HG03097 (cell line): ENCODE measurements at regions not wholly inside any gene's neighbourhood (a gene's known extent, or its start where the extent isn't known, plus 50 kb on each side); places are given as distances from the start of the nearest gene placed in this dataset.

Source experiments
- ATAC-seq: cut with Tn5 transposase; IDR thresholded peaks from one replicate; pipeline ENCODE4 v1.9.1; 2021; ENCODE audit not compliant: unreplicated experiment, low FRiP score

GRCh38 chr9:106400170-106400569 is 462.8 kb upstream of the ZNF462 start:
- ATAC-seq, result no peak

- ATAC-seq, result no peak
Observed at GRCh38 chr9:106400950-106401349, 462.0 kb upstream of the ZNF462 start.

GRCh38 chr9:106403081-106403480 is 459.9 kb upstream of the ZNF462 start:
- no peak for ATAC-seq

GRCh38 chr9:106404137-106404536 is 458.8 kb upstream of the ZNF462 start:
- ATAC-seq, result no peak

- ATAC-seq, result no peak
Observed at GRCh38 chr9:106405871-106406435, 457.0 kb upstream of the ZNF462 start.

- no peak for ATAC-seq
Observed at GRCh38 chr9:106414042-106414441, 448.9 kb upstream of the ZNF462 start.

GRCh38 chr9:106417685-106418084 is 445.3 kb upstream of the ZNF462 start:
- ATAC-seq, result no peak

GRCh38 chr9:106419829-106420228 is 443.1 kb upstream of the ZNF462 start:
- ATAC-seq, result no peak

- peak; percentile 82 for ATAC-seq
Observed at GRCh38 chr9:106420511-106420944, 442.4 kb upstream of the ZNF462 start.

- ATAC-seq, result peak; percentile 59
Observed at GRCh38 chr9:106421772-106422171, 441.2 kb upstream of the ZNF462 start.

- no peak for ATAC-seq
Observed at GRCh38 chr9:106423575-106423974, 439.4 kb upstream of the ZNF462 start.

GRCh38 chr9:106432631-106433030 is 430.3 kb upstream of the ZNF462 start:
- no peak for ATAC-seq

- ATAC-seq, result no peak
Observed at GRCh38 chr9:106438928-106439327, 424.0 kb upstream of the ZNF462 start.

- no peak for ATAC-seq
Observed at GRCh38 chr9:106441283-106441682, 421.7 kb upstream of the ZNF462 start.

GRCh38 chr9:106443520-106443919 is 419.4 kb upstream of the ZNF462 start:
- ATAC-seq, result no peak

GRCh38 chr9:106445107-106445506 is 417.9 kb upstream of the ZNF462 start:
- no peak for ATAC-seq

GRCh38 chr9:106449336-106449927 is 413.5 kb upstream of the ZNF462 start:
- ATAC-seq, result no peak

- no peak for ATAC-seq
Observed at GRCh38 chr9:106450549-106450948, 412.4 kb upstream of the ZNF462 start.

GRCh38 chr9:106451223-106451622 is 411.7 kb upstream of the ZNF462 start:
- ATAC-seq, result no peak

GRCh38 chr9:106456581-106456980 is 406.4 kb upstream of the ZNF462 start:
- no peak for ATAC-seq

- no peak for ATAC-seq
Observed at GRCh38 chr9:106467113-106467864, 395.7 kb upstream of the ZNF462 start.

GRCh38 chr9:106467865-106468164 is 395.2 kb upstream of the ZNF462 start:
- ATAC-seq, result no peak
